ENCODE measurements at regions not wholly inside any gene's neighbourhood (a gene's known extent, or its start where the extent isn't known, plus 50 kb on each side); places are given as distances from the start of the nearest gene placed in this dataset.
"Not testable (repeated sequence)": the region's sequence is repeated elsewhere in the genome, so short reads cannot be mapped to it uniquely, and the experiment has no call there.

GRCh38 chrX:10683631-10684030 lies 63.2 kb upstream of the MID1 start:
- H2AFZ ChIP-seq (ENCODE audit: low read length); H3K27ac ChIP-seq (ENCODE audit: low read depth, low read length); H4K5ac ChIP-seq (ENCODE audit: insufficient read length, low read depth, low read length); H3K27me3 ChIP-seq (replicated peaks in 1 of 4; ENCODE audit: control insufficient read depth in 3 of 4, extremely low read depth in 1 of 4, insufficient read depth in 3 of 4, low read length in 3 of 4); DNase-seq (ENCODE audit: low read depth in 1 of 2, low spot score in 2 of 2); H3K14ac ChIP-seq (ENCODE audit: insufficient read length); H3K9me3 ChIP-seq (ENCODE audit: insufficient read depth in 2 of 2, low read depth in 1 of 2, low read length in 1 of 2); H2BK15ac ChIP-seq (ENCODE audit: low read length); H2BK12ac ChIP-seq (ENCODE audit: low read depth, low read length); H3K4ac ChIP-seq (replicated peaks; ENCODE audit: insufficient read length, low read depth, low read length); H3K79me1 ChIP-seq (ENCODE audit: low read depth, low read length); H4K20me1 ChIP-seq (replicated peaks in 1 of 2; ENCODE audit: control insufficient read depth in 1 of 2, insufficient read depth in 2 of 2, low read length in 2 of 2); POLR2A ChIA-PET (ENCODE audit: partially characterized antibody); H3K23ac ChIP-seq (ENCODE audit: insufficient read length); H3K36me3 ChIP-seq (ENCODE audit: control insufficient read depth in 2 of 4, insufficient read depth in 4 of 4, low read length in 3 of 4); H2BK120ac ChIP-seq (replicated peaks; ENCODE audit: low read depth, low read length); H3K4me1 ChIP-seq (replicated peaks in 1 of 4; ENCODE audit: control insufficient read depth in 3 of 4, insufficient read depth in 4 of 4, low read length in 3 of 4); H2BK20ac ChIP-seq (ENCODE audit: low read length); CTCF ChIA-PET (ENCODE audit: partially characterized antibody); H4K8ac ChIP-seq (ENCODE audit: extremely low read depth, insufficient read depth, low read length); H2AK5ac ChIP-seq (ENCODE audit: low read depth, low read length); H3K79me2 ChIP-seq (ENCODE audit: control insufficient read depth in 1 of 2, insufficient read depth in 2 of 2, low read length in 2 of 2); H3K56ac ChIP-seq (replicated peaks; ENCODE audit: insufficient read length, low read depth, low read length); H3K4me3 ChIP-seq (ENCODE audit: extremely low read depth in 1 of 4, insufficient read depth in 2 of 4, low read depth in 3 of 4, low read length in 4 of 4); H3K18ac ChIP-seq (ENCODE audit: extremely low read depth, low read length); H3K23me2 ChIP-seq (ENCODE audit: low read depth, low read length); H2BK5ac ChIP-seq (ENCODE audit: low read depth, low read length); H4K91ac ChIP-seq (replicated peaks; ENCODE audit: insufficient read length, low read length); H3K4me2 ChIP-seq (ENCODE audit: insufficient read depth in 1 of 2, low read depth in 2 of 2, low read length in 2 of 2); FAIRE-seq; H3K9ac ChIP-seq (replicated peaks in 1 of 4; ENCODE audit: extremely low read depth in 1 of 4, low read depth in 3 of 4, low read length in 3 of 4): not testable (repeated sequence)
- WGBS, 2 experiments (ENCODE audit: extremely low coverage in 1 of 2, insufficient coverage in 1 of 2, insufficient read length in 1 of 2, insufficient replicate concordance in 2 of 2, low coverage in 1 of 2, low lambda C conversion rate in 2 of 2, missing lambda C conversion rate in 1 of 2): 97% methylated on average over 7 of the region's 7 CpGs; no CpG with 5 or more reads in 1 of the 2 experiments
